T47D (cell line): ENCODE measurements at regions not wholly inside any gene's neighbourhood (a gene's known extent, or its start where the extent isn't known, plus 50 kb on each side); places are given as distances from the start of the nearest gene placed in this dataset.
"Not testable (repeated sequence)": the region's sequence is repeated elsewhere in the genome, so short reads cannot be mapped to it uniquely, and the experiment has no call there.

Experiments
- DNase-seq, 2 experiments: peaks; one replicate each; pipeline versions ENCODE4 v3.0.0 to v3.0.0-alpha.2; 2011 to 2012; ENCODE audit warnings: low read depth in 1 of 2, low spot score in 1 of 2
- JUND ChIP-seq: IDR thresholded peaks from 2 replicates; pipeline ENCODE4 v1.6.1; 2012; ENCODE audit warnings: low read depth
- in situ Hi-C: cut with HindIII; loops from 2 replicates; pipeline ENCODE4 v1.10.0; 2016; ENCODE audit warnings: low sequenced_read_pairs, low pct_unique_long_range_greater_than_20kb

GRCh38 chr4:189731989-189732388, 208.7 kb upstream of the FRG1 start:
- in situ Hi-C loops, DNase-seq: not testable (repeated sequence)

DNA sequence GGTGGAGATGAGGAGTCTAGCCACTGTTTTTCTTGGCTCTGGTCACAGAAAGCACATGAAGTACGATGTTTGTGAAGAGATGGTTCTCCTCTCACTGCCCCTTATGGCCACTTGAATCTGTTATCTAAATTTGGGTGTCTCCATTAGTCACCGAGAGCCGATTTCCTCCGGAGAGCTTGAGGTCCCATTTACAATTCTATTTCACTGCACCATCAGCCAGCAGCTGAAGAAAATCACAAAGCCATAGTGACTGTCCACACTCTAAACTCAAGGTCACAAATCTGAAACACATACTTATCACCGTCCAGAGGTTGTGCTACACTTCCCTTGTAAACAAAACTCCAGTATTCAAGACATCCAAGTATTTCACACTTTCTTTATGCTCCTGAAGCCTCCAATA, 207.2 kb upstream of the FRG1 start:
- in situ Hi-C loops, DNase-seq: not testable (repeated sequence)

DNA sequence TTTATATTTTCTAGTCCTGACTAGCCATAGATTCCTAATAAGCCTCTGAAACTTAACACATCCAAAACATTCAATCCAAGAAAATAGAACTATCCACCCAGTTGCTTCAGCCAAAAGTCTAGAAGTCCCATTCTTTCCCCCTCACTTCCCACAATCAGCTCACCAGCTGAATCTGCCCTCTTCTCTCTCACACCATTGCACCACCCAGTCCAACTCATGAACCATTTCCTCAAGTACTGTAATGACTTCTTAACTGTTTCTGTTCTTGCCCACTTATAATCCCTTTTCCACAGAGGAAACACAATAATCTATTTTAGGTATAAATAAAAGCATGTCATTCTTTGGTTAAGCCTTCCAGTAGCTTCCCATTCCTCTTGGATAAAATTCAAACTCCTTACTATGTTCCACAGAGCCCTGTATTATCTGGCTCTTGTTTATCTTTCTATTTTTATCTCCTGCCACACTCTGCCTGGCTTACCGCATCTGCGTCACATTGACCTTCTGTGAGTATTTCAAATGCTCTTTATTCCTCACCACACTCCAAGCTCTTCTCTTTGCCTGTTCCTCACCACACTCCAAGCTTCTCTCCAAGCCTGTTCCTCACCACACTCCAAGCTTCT, 205.9 kb upstream of the FRG1 start:
- in situ Hi-C loops, DNase-seq: not testable (repeated sequence)

GRCh38 chr4:189736656-189737055, 204.0 kb upstream of the FRG1 start:
- in situ Hi-C loops, DNase-seq: not testable (repeated sequence)

- DNase-seq, in situ Hi-C loops: not testable (repeated sequence)
Measured at GRCh38 chr4:189740118-189740517, 200.6 kb upstream of the FRG1 start.

- DNase-seq = no peak
- TF ChIP-seq JUND = no peak
- in situ Hi-C loops = no loop called here
Measured at GRCh38 chr4:189740873-189741272, 199.8 kb upstream of the FRG1 start.

DNA sequence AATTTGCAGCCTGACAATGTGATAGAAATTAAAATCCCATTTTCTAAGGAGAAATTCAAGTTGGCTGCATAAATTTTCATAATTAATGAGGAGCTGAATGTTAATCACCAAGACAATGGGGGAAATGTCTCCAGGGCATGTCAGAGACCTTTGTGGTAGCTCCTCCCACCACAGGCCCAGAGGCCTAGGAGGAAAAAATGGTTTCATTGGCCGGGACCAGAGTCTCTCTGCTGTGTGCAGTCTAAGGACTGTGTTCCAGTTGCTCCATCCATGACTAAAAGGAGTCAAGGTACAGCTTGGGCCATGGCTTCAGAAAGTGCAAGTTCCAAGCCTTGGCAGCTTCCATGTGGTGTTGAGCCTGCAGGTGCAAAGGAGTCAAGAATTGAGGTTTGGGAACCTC, 187.6 kb upstream of the FRG1 start:
- DNase-seq, in situ Hi-C loops: not testable (repeated sequence)

DNA sequence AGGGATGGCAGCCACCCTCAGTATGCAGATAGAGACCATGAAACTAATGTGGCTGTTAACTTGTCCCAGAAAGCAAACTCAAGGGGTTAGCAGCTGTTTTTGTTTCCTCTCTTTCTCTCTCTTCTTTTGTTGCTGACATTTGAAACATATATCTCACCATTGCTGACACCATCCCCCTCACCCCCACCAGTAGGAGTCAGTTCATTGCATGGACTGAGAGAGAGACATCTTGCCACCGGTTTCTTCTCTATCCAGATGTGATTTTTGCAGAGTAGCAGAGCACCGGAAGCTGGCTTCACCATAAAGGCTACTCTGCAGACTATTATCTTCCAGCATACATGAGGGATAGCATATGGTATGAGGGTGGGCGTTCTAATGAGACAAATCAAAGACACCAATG, 177.1 kb upstream of the FRG1 start:
- TF ChIP-seq JUND = no peak
- in situ Hi-C loops = no loop called here
- DNase-seq = no peak

- in situ Hi-C loops = no loop called here
- DNase-seq = no peak
- no peak for TF ChIP-seq JUND
Measured at GRCh38 chr4:189765301-189765700, 175.4 kb upstream of the FRG1 start.

DNA sequence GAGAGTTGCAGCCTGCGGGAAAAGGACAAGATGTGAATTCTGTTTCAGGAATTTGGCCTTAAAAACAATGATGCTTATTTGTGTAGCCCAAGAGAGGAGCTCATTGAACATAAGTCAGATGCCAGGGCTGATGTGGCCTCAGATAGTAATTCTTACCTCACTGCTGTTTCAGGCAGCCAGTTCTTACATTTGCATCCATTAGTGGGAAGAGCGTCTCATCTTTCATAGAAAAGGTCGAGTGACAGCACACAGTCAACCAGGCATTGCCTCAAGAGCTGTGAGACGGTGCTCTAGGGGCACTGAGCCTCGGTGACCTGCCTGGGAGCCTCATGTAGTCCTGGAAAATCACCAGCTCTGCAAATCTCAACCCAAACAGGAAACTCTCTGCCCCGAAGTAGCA, 174.9 kb upstream of the FRG1 start:
- in situ Hi-C loops = no loop called here
- no peak for TF ChIP-seq JUND
- no peak for DNase-seq

- no peak for TF ChIP-seq JUND
- in situ Hi-C loops = no loop called here
- DNase-seq = no peak
Measured at GRCh38 chr4:189767941-189768340, 172.7 kb upstream of the FRG1 start.

- no peak for TF ChIP-seq JUND
- DNase-seq = peak in 1 of 2 experiments; percentile 20
- in situ Hi-C loops = no loop called here
Measured at GRCh38 chr4:189769131-189769530, 171.5 kb upstream of the FRG1 start.

DNA sequence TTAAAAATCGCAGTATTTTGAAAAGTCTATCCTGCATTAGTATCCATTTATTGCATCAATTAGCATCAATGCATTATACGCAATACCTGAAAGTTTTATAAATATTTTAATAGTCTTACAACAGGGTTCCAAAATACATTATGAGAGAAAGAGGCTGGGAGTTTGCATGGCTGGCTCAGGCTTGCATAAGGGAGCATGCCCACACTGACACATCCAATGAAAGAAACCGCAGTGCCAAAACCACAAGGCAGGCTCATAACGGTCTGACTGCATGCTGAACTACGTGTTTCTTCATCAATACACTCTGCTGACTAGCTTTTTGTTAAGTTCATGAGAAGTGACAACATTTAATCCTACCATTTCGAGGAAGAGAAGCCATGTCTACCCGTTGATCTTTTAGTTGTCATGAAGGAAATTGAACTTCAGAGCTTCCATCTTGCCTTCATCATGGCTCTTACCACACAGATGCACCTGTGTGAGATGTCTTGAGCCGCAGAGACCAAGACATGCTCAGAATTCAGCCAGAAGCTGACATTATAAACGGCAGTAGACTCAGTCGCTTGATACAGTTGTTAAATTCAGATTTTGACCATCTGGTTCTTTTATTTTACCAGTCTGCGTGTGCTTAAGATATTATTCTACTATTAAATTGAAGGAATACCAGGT, 168.8 kb upstream of the FRG1 start:
- TF ChIP-seq JUND = no peak
- DNase-seq = no peak
- in situ Hi-C loops = no loop called here

GRCh38 chr4:189773909-189774308, 166.8 kb upstream of the FRG1 start:
- peak in 1 of 2 experiments; percentile 58 for DNase-seq
- in situ Hi-C loops = no loop called here

More at GRCh38 chr4:189773909-189774308, 166.8 kb upstream of the FRG1 start:
- TF ChIP-seq JUND = no peak
